Activated CD4-positive, alpha-beta T cell treated with anti-CD3 and anti-CD28 coated beads, Interleukin-2, amount 50 U/mL, for 24 hours (primary cell): ENCODE measurements at regions not wholly inside any gene's neighbourhood (a gene's known extent, or its start where the extent isn't known, plus 50 kb on each side); places are given as distances from the start of the nearest gene placed in this dataset.
"Not testable (repeated sequence)": the region's sequence is repeated elsewhere in the genome, so short reads cannot be mapped to it uniquely, and the experiment has no call there.

Experiments
- DNase-seq, 2 donors: peaks; one replicate each; pipeline ENCODE4 v3.0.0-alpha.2; 2020; ENCODE audit warnings: low read depth in 1 of 2, low spot score in 1 of 2

GRCh38 chr1:244318512-244318911, 133.2 kb downstream of the ADSS2 start:
- DNase-seq: no peak

GRCh38 chr1:244319283-244320132, 132.2 kb downstream of the ADSS2 start:
- DNase-seq: peak in 1 of 2 donors; percentile 21

- DNase-seq: no peak
These were observed 129.5 kb downstream of the ADSS2 start for GRCh38 chr1:244322181-244322580.

DNA sequence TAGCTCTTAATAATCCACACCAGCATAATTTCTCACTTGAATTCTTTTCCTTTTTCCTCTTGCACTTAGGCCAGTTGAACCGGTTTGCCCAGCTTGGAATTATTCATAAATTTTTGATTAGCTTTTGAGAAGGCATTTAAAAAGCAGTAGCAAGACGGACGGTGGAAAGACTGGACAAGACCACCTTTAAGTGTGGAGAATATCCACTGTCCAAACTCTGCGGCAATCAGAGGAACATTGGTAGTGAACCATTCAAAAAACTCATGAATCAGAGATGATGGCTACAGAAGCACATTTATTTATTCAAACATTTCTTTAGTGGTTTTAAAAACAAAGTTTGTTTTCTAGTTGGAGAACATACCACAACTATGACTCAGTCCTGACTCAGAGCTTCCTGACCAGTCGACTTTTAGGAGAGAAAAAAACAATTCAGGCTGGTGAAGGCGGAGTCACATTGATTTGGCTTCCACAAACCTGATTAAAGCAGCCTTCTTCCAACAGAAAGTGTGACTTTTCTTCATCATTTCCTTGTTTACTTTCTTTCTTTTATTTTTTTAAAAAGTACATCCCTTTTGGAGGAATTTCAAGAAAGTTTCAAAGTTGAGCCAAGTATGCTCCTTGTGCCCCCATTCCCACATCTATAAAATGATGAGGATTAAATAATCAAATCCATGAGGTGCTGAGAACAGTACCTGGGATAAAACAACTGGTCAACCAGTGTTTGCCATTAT, 128.8 kb downstream of the ADSS2 start:
- peak in 1 of 2 donors; percentile 30 for DNase-seq

DNA sequence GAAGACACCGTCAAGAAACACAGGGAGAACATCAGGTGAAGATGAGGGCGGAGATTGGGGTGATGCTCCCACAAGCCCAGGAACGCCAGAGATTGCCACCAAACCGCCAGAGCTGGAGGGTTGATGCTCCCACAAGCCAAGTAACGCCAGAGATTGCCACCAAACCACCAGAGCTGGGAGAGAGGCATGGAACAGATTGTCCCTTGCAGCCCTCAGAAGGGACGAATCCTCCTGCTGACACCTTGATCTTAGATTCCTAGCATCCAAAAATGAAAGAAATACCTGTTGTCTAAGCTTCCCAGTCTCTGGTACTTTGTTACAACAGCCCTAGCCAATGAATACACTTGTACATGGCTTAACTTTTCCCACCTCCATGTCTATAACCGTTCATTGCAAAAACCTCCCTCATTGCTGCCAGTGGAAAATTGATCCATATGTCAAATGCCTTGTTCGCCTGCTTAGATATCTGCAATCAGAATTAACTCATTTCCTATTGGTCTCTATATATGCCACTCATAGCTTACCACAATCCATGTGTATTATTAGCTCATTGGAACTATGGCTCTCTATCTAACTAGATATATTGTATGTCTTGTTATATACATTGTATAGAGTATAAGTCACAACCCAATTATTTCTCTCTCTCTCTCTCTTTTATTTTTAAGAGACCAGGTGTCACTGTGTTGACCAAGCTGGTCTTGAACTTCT, 127.4 kb downstream of the ADSS2 start:
- no peak for DNase-seq

- DNase-seq: no peak
These were observed 126.5 kb downstream of the ADSS2 start for GRCh38 chr1:244325056-244325758.

DNA sequence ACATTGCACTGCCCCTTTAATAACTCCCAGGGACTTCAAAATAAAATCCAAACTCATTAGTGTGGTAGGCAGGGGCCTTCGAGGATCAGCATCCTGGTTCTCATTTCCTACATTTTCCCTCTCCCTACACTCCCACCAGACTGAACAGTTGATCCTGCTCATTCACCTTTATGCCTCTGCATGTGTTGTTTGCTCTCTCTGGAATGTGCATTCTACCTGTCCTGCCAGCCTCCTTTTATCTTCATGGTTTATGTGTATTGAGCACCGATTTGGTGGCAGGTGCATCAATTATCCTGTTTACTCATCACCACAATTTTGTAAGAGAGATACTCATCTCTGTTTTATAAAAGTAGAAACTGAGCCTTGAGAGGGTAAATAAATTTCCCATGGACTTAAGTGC, 125.0 kb downstream of the ADSS2 start:
- DNase-seq: no peak

- no peak for DNase-seq
These were observed 124.2 kb downstream of the ADSS2 start for GRCh38 chr1:244327533-244327932.

- no peak for DNase-seq
These were observed 123.2 kb downstream of the ADSS2 start for GRCh38 chr1:244328476-244328875.

DNA sequence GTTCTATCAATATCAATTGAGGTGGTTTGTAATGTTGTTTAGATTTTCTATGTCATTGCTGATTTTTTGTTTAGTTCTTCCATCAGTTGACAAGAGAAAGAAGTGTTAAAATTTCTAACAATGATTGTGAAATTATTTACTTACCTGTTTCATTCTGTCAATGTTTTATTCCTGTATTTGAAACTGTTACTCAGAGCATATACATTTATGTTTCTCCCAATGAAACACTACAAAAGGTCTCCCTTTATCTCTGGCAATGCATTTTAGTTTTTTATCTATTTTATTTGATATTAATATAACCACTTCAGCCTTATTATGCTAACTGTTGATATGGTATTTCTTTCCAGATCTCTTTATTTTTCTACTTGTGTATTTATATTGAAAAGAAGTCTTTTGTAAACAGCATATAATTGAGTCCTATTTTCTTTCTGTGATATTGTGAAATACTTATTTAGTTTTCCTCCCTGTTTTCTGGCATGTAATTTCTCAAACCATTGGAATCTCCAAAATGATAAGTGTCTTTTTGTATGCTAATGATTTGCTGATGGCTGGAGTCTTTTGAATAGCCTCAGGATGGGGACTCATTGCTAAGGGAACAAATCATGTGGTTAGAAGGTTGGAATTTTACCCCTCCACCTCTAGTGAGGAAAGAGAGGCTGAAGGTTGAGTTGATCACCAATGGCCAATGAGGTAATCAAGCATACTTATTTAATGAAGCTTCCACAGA, 122.0 kb downstream of the ADSS2 start:
- DNase-seq: no peak

- DNase-seq: no peak
These were observed 121.4 kb downstream of the ADSS2 start for GRCh38 chr1:244330318-244330625.

DNA sequence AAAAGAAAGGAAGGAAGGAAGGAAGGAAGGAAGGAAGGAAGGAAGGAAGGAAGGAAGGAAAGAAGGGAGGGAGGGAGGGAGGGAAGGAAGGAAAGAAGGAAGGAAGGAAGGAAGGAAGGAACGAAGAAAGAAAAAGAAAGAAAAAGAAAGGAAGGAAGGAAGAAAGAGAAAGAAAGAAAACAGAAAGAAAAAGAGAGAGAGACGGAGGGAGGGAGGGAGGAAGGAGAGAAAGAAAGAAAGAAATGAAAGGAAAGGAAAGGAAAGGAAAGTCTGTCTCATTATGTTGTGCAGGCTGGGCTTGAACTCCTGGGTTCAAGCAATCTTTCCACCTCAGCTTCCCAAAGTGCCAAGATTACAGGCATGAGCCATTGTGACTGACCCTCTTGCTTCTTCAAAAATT, 118.9 kb downstream of the ADSS2 start:
- DNase-seq: not testable (repeated sequence)

- not testable (repeated sequence) for DNase-seq
These were observed 117.4 kb downstream of the ADSS2 start for GRCh38 chr1:244334315-244334714.

DNA sequence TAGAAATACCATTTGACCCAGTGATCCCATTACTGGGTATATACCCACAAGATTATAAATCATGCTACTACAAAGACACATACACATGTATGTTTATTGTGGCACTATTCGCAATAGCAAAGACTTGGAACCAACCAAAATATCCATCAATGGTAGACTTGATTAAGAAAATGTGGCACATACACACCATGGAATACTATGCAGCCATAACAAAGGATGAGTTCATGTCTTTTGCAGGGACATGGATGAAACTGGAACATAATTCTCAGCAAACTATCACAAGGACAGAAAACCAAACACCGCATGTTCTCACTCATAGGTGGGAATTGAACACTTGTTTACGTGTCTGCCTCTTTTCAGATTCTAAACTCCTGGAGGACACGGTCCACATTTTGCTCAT, 116.9 kb downstream of the ADSS2 start:
- DNase-seq: not testable (repeated sequence)

DNA sequence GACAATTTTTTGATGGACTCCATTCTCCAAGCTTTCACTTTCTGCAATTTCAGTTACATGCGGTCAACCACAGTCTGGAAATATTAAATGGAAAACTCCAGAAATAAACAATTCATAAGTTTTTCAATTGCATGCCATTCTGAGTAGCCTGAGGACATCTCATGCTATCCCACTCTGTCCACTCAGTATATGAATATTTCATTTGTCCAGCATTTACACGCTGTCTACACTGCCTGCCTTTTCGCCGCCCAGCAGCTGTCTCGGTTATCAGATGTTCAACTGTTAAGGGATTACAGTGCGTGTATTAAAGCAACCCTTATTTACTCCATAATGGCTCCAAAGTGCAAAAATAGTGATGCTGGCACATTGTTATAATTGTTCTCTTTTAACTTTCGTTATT, 116.3 kb downstream of the ADSS2 start:
- DNase-seq: no peak

GRCh38 chr1:244336232-244336899, 115.3 kb downstream of the ADSS2 start:
- no peak for DNase-seq

DNA sequence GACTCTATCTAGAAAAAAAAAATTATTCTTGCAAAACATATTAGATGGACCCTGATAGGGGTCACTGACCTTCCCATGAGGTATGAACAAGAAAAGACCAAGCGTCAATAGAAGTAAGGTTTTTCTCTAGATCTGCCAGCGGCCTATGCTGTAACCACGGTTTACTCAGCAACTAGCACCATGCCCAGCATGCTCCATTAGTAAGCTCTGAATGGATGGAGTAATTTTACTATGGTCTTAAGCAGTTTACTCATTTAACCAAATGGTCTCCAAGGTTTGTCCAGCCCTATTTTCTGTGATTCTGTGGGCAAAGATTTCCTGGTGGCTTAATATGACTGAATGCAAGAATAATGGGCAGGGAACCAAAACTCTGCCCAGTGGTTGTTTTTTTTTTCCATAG, 113.9 kb downstream of the ADSS2 start:
- DNase-seq: no peak

- no peak for DNase-seq
These were observed 112.5 kb downstream of the ADSS2 start for GRCh38 chr1:244339073-244339692.

DNA sequence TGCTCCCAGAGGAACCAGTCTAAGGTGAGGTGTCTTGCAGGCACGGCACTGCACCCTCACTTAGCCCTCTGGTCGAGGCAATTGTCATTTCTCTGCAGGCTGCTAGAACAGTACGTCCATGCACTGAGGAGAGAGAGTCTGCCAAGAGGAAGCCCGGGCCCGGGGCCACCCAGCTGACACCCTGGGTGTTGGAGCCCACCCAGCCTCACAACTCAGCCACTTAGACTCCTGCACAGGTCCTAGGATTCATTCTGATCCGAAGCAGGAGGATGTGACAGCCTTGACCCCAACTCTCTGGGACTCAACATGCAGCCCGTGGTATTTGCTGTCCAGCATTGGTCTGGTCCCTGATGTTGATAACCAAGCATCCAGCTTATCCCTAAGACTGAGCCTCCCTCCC, 111.9 kb downstream of the ADSS2 start:
- no peak for DNase-seq

DNA sequence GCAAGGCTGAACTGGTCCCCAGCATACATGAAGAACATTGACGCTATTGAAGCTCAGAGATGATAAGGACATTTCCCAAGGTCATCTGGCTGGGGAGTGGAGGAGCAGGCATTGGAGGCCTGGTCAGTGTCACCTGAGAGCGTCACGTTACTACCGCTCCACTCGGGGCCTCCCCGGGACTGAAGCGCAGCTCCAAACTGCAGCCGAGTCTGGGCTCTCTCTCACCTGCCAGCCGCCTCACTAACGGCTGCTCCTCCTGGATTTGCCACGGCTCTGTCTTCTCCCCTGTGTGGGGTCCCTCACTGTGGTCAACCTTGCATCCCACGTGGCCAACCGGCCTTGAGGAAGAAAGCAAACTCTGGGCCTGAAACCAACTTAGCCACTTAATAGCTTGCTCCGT, 111.3 kb downstream of the ADSS2 start:
- no peak for DNase-seq
